ENCODE measurements at regions not wholly inside any gene's neighbourhood (a gene's known extent, or its start where the extent isn't known, plus 50 kb on each side); places are given as distances from the start of the nearest gene placed in this dataset.

DNA sequence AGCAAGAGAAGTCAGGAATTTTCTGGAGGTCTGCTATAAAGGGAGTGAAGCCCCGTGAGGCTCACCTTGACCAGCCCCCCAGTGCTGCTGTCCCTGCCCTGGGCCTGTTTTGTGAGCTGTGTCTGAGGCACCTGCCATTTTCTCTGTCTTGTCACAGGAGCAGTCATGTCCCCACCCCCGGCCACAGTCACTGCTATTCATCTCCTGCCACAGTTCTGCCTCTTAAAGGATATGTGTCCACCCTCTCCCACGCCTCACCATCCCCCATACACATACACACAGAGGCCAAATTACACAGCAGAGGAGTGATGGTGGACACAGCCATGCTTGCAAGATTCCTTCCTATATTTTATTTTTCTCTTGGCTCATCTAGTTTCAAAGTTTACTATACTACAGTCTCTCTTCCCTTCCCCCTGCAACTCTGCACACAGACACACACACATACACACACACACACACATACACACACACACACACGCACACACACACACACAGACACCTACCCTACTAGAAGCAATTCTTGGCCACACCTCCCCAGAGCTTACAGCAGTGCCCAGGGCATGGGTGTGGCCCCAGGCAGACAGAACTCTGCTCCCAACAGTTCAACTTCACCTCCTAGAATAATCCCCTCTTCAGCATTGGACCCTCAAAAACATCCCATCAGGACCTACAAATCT is 68.7 kb upstream of the TAB2 start:
- Histone ChIP-seq H3F3A (ENCODE audit: insufficient read depth) (no peaks in the 10 kb centered on the region), H3K79me2 (ENCODE audit: insufficient read depth, low read length) (no peaks in the 10 kb centered on the region), H3K36me3 (ENCODE audit: low read length) (no peaks in the 10 kb centered on the region), H4K20me1 (ENCODE audit: low read depth, low read length) (no peaks in the 10 kb centered on the region), H3K4me2 (ENCODE audit: low read depth, low read length, poor library complexity, severe bottlenecking) (no peak overlapping the region), H3K27ac (ENCODE audit: low read depth, low read length) (no peak overlapping the region), H2AFZ (ENCODE audit: low read depth, low read length, severe bottlenecking) (no peak overlapping the region), H3K9me2 (replicated peaks; ENCODE audit: insufficient read depth, low read length) (no peaks in the 10 kb centered on the region), H3K9ac (ENCODE audit: low read length) (no peak overlapping the region), H3K4me3 (ENCODE audit: insufficient read depth, low read length, poor library complexity, severe bottlenecking) (no peak overlapping the region), H3K9me3 (ENCODE audit: insufficient read depth, low read length) (no peaks in the 10 kb centered on the region), H3K27me3 (ENCODE audit: low read length) (no peaks in the 10 kb centered on the region)
- no peak for TF ChIP-seq EZH2phosphoT487 (conservative IDR thresholded peaks at IDR 0.05; ENCODE audit: low read length)
- TF ChIP-seq, protein P1, sequence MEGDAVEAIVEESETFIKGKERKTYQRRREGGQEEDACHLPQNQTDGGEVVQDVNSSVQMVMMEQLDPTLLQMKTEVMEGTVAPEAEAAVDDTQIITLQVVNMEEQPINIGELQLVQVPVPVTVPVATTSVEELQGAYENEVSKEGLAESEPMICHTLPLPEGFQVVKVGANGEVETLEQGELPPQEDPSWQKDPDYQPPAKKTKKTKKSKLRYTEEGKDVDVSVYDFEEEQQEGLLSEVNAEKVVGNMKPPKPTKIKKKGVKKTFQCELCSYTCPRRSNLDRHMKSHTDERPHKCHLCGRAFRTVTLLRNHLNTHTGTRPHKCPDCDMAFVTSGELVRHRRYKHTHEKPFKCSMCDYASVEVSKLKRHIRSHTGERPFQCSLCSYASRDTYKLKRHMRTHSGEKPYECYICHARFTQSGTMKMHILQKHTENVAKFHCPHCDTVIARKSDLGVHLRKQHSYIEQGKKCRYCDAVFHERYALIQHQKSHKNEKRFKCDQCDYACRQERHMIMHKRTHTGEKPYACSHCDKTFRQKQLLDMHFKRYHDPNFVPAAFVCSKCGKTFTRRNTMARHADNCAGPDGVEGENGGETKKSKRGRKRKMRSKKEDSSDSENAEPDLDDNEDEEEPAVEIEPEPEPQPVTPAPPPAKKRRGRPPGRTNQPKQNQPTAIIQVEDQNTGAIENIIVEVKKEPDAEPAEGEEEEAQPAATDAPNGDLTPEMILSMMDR (IDR thresholded peaks at IDR 0.05; ENCODE audit: insufficient read depth, low read length, poor library complexity, severe bottlenecking): no peak

DNA sequence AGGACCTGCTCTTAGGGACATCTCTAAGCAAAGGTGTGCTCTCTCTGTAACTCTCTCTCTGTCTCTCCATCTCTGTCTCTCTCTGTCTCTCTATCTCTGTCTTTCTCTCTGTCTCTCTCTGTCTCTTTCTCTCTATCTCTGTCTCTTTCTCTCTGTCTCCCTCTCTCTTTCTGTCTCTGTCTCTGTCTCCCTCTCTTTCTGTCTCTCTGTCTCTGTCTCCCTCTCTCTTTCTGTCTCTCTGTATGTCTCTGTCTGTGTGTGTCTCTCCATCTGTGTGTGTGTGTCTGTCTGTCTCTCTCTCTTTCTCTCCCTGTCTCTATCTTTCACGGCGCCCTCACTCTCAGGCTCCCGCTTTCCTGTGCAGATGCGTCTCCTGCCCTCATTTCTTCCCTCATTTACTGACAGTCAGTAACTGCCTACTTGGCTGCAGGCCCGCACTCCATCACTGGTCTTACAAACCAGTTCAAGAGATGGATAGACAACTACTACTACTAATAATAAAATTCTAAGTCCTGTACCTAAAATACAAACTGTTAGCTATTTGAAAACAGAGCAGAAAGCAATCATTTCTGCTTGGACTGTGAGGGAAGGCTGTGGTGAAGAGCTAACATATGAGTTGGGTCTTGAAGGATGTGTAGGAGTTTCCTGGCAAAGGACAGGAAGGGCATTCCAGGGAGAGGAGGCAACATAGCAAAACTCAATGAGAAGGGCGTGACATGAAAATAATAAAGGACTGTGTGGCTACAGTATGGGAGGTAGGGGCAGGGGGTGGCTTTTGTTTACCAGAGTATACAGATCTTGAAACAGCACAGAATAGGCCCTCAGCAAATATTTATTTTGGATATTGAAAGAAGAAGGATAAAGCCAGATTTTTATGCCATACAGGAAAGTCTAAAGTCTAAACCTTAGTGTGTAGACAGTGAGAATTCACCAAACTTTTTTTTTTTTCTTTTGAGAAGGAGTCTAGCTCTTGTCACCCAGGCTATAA is 67.8 kb upstream of the TAB2 start:
- no peaks in the 10 kb centered on the region for H3K79me2 ChIP-seq (ENCODE audit: insufficient read depth, low read length)
- H3F3A ChIP-seq (ENCODE audit: insufficient read depth): no peaks in the 10 kb centered on the region
- H3K27me3 ChIP-seq (ENCODE audit: low read length): no peaks in the 10 kb centered on the region
- no peaks in the 10 kb centered on the region for H3K36me3 ChIP-seq (ENCODE audit: low read length)
- H3K4me2 ChIP-seq (ENCODE audit: low read depth, low read length, poor library complexity, severe bottlenecking): no peak overlapping the region
- H3K9me2 ChIP-seq (replicated peaks; ENCODE audit: insufficient read depth, low read length): no peaks in the 10 kb centered on the region
- no peak overlapping the region for H3K9ac ChIP-seq (ENCODE audit: low read length)
- no peaks in the 10 kb centered on the region for H4K20me1 ChIP-seq (ENCODE audit: low read depth, low read length)
- H2AFZ ChIP-seq (ENCODE audit: low read depth, low read length, severe bottlenecking): no peak overlapping the region
- H3K4me3 ChIP-seq (ENCODE audit: insufficient read depth, low read length, poor library complexity, severe bottlenecking): no peak overlapping the region
- H3K27ac ChIP-seq (ENCODE audit: low read depth, low read length): no peak overlapping the region
- TF ChIP-seq EZH2phosphoT487 (conservative IDR thresholded peaks at IDR 0.05; ENCODE audit: low read length): no peak
- TF ChIP-seq, protein P1 (IDR thresholded peaks at IDR 0.05; ENCODE audit: insufficient read depth, low read length, poor library complexity, severe bottlenecking): no peak
- no peaks in the 10 kb centered on the region for H3K9me3 ChIP-seq (ENCODE audit: insufficient read depth, low read length)

DNA sequence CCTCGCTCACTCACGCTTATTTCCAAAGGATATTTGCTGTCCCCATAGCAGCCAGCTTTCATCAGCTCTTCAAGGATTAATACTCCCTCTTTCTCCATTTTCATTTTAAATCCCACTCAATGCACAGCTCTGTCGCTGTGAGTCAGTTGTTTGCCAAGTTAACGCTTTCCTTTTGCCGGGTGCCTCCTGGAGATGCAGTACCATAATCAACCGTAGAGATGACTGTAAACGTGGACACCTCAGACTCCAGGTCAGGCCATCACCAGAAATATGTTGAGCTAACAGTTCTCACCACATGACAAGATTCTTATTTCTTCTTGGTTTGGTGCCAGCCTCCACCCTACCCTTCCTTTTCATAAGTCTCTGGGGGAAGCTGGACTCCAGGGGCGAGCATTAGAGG is 66.6 kb upstream of the TAB2 start:
- TF ChIP-seq, protein P1 (IDR thresholded peaks at IDR 0.05; ENCODE audit: insufficient read depth, low read length, poor library complexity, severe bottlenecking): no peak
- no peak for TF ChIP-seq EZH2phosphoT487 (conservative IDR thresholded peaks at IDR 0.05; ENCODE audit: low read length)
- Histone ChIP-seq H3F3A (ENCODE audit: insufficient read depth) (no peaks in the 10 kb centered on the region), H3K27ac (ENCODE audit: low read depth, low read length) (no peak overlapping the region), H3K4me2 (ENCODE audit: low read depth, low read length, poor library complexity, severe bottlenecking) (no peak overlapping the region), H3K9ac (ENCODE audit: low read length) (no peak overlapping the region), H3K79me2 (ENCODE audit: insufficient read depth, low read length) (no peaks in the 10 kb centered on the region), H3K4me3 (ENCODE audit: insufficient read depth, low read length, poor library complexity, severe bottlenecking) (no peak overlapping the region), H2AFZ (ENCODE audit: low read depth, low read length, severe bottlenecking) (no peak overlapping the region), H3K9me2 (replicated peaks; ENCODE audit: insufficient read depth, low read length) (no peaks in the 10 kb centered on the region), H3K27me3 (ENCODE audit: low read length) (no peaks in the 10 kb centered on the region), H4K20me1 (ENCODE audit: low read depth, low read length) (no peaks in the 10 kb centered on the region), H3K36me3 (ENCODE audit: low read length) (no peaks in the 10 kb centered on the region), H3K9me3 (ENCODE audit: insufficient read depth, low read length) (no peaks in the 10 kb centered on the region)

All from SU-DHL-6 (cell line).